Activated CD8-positive, alpha-beta T cell treated with anti-CD3 and anti-CD28 coated beads, Interleukin-2, amount 10 ng/mL, durations not matched to agents 7 days and 5 days (primary cell): ENCODE measurements at regions not wholly inside any gene's neighbourhood (a gene's known extent, or its start where the extent isn't known, plus 50 kb on each side); places are given as distances from the start of the nearest gene placed in this dataset.
"Not testable (repeated sequence)": the region's sequence is repeated elsewhere in the genome, so short reads cannot be mapped to it uniquely, and the experiment has no call there.

Experiments used
- ATAC-seq: fragments of 150-1000 bp; cut with Tn5 transposase; one replicate; pipeline ENCODE4 v1.10.0; 2021; ENCODE audit warnings: moderate library complexity
- CTCF ChIA-PET: fragments of 350-600 bp; sonication (Branson Sonifier 250); formaldehyde crosslinking; loops from one replicate; lab custom pipeline; 2021; ENCODE audit warnings: antibody characterized with exemption; lab: Charles Lee
- POLR2A ChIA-PET: fragments of 350-600 bp; sonication (Branson Sonifier 250); formaldehyde crosslinking; loops from one replicate; lab custom pipeline; 2021; ENCODE audit warnings: antibody characterized with exemption; lab: Charles Lee
- DNase-seq: peaks from one replicate; pipeline ENCODE4 v3.0.0-alpha.2; 2020
- H3K27ac Mint-ChIP-seq: one replicate; pipeline ENCODE4 v1.8.0; 2021; ENCODE audit warnings: mild to moderate bottlenecking, mixed read lengths
- H3K27me3 Mint-ChIP-seq: one replicate; pipeline ENCODE4 v1.8.0; 2021; ENCODE audit warnings: low read depth, mixed read lengths
- H3K36me3 Mint-ChIP-seq: one replicate; pipeline ENCODE4 v1.8.0; 2021; ENCODE audit warnings: low read depth, mixed read lengths
- H3K4me1 Mint-ChIP-seq: one replicate; pipeline ENCODE4 v1.8.0; 2021; ENCODE audit warnings: low read depth, mixed read lengths
- H3K4me3 Mint-ChIP-seq: one replicate; pipeline ENCODE4 v1.8.0; 2021; ENCODE audit warnings: mild to moderate bottlenecking, mixed read lengths
- H3K9me3 Mint-ChIP-seq: one replicate; pipeline ENCODE4 v1.8.0; 2022; ENCODE audit warnings: mixed read lengths; ENCODE audit not compliant: insufficient read depth

- ATAC-seq (no peak), DNase-seq (no peak)
- Mint-ChIP-seq H3K4me1 (no peaks in the 10 kb centered on the region), H3K4me3 (no peak overlapping the region), H3K27me3 (no peaks in the 10 kb centered on the region), H3K9me3 (no peaks in the 10 kb centered on the region), H3K36me3 (no peaks in the 10 kb centered on the region), H3K27ac (no peak overlapping the region)
- POLR2A ChIA-PET = no interaction called here
- CTCF ChIA-PET = no interaction called here
Measured at GRCh38 chrX:140318296-140318695, 186.6 kb downstream of the SOX3 start.

GRCh38 chrX:140317462-140317861 is 187.4 kb downstream of the SOX3 start:
- ChIA-PET POLR2A (no interaction called here), CTCF (no interaction called here)
- DNase-seq = no peak
- no peak for ATAC-seq
- no peak overlapping the region for H3K4me3 Mint-ChIP-seq
- no peaks in the 10 kb centered on the region for H3K9me3 Mint-ChIP-seq
- no peaks in the 10 kb centered on the region for H3K4me1 Mint-ChIP-seq
- no peaks in the 10 kb centered on the region for H3K27me3 Mint-ChIP-seq
- no peaks in the 10 kb centered on the region for H3K36me3 Mint-ChIP-seq
- no peak overlapping the region for H3K27ac Mint-ChIP-seq

- CTCF ChIA-PET = no interaction called here
- Mint-ChIP-seq H3K4me3 (no peak overlapping the region), H3K9me3 (no peaks in the 10 kb centered on the region), H3K27ac (no peak overlapping the region), H3K4me1 (no peaks in the 10 kb centered on the region), H3K36me3 (no peaks in the 10 kb centered on the region), H3K27me3 (no peaks in the 10 kb centered on the region)
- POLR2A ChIA-PET = no interaction called here
- ATAC-seq (no peak), DNase-seq (no peak)
Measured at GRCh38 chrX:140298960-140299825, 205.7 kb downstream of the SOX3 start.

- CTCF ChIA-PET = no interaction called here
- Mint-ChIP-seq H3K9me3 (no peaks in the 10 kb centered on the region), H3K4me3 (no peak overlapping the region), H3K27me3 (no peaks in the 10 kb centered on the region), H3K27ac (no peak overlapping the region), H3K36me3 (no peaks in the 10 kb centered on the region), H3K4me1 (no peaks in the 10 kb centered on the region)
- no peak for ATAC-seq
- POLR2A ChIA-PET = no interaction called here
- DNase-seq = no peak
Measured at GRCh38 chrX:140297273-140297672, 207.6 kb downstream of the SOX3 start.

- H3K27ac Mint-ChIP-seq = no peak overlapping the region
- POLR2A ChIA-PET = no interaction called here
- no peak for ATAC-seq
- H3K4me3 Mint-ChIP-seq = no peak overlapping the region
- no peaks in the 10 kb centered on the region for H3K4me1 Mint-ChIP-seq
- H3K36me3 Mint-ChIP-seq = no peaks in the 10 kb centered on the region
- no peaks in the 10 kb centered on the region for H3K9me3 Mint-ChIP-seq
- DNase-seq = no peak
- CTCF ChIA-PET = no interaction called here
- H3K27me3 Mint-ChIP-seq = no peaks in the 10 kb centered on the region
Measured at GRCh38 chrX:140292961-140293360, 211.9 kb downstream of the SOX3 start.

- no peak overlapping the region for H3K4me3 Mint-ChIP-seq
- ChIA-PET CTCF (no interaction called here), POLR2A (no interaction called here)
- H3K36me3 Mint-ChIP-seq = no peaks in the 10 kb centered on the region
- H3K27me3 Mint-ChIP-seq = no peaks in the 10 kb centered on the region
- no peaks in the 10 kb centered on the region for H3K9me3 Mint-ChIP-seq
- ATAC-seq (no peak), DNase-seq (no peak)
- H3K27ac Mint-ChIP-seq = no peak overlapping the region
- H3K4me1 Mint-ChIP-seq = no peaks in the 10 kb centered on the region
Measured at GRCh38 chrX:140292188-140292587, 212.7 kb downstream of the SOX3 start.

- Mint-ChIP-seq H3K9me3 (no peaks in the 10 kb centered on the region), H3K4me1 (no peaks in the 10 kb centered on the region), H3K27me3 (no peaks in the 10 kb centered on the region), H3K4me3 (no peak overlapping the region), H3K27ac (no peak overlapping the region), H3K36me3 (no peaks in the 10 kb centered on the region)
- ChIA-PET POLR2A (no interaction called here), CTCF (no interaction called here)
- ATAC-seq = no peak
- DNase-seq = no peak
Measured at GRCh38 chrX:140274811-140275525, 229.9 kb downstream of the SOX3 start.

- DNase-seq (no peak), ATAC-seq (no peak)
- ChIA-PET CTCF (no interaction called here), POLR2A (no interaction called here)
- H3K9me3 Mint-ChIP-seq = no peaks in the 10 kb centered on the region
- H3K4me1 Mint-ChIP-seq = no peaks in the 10 kb centered on the region
- H3K27ac Mint-ChIP-seq = no peak overlapping the region
- H3K36me3 Mint-ChIP-seq = no peaks in the 10 kb centered on the region
- no peaks in the 10 kb centered on the region for H3K27me3 Mint-ChIP-seq
- H3K4me3 Mint-ChIP-seq = no peak overlapping the region
Measured at GRCh38 chrX:140273921-140274320, 230.9 kb downstream of the SOX3 start.

- ChIA-PET CTCF (no interaction called here), POLR2A (no interaction called here)
- no peaks in the 10 kb centered on the region for H3K9me3 Mint-ChIP-seq
- ATAC-seq = no peak
- no peak overlapping the region for H3K4me3 Mint-ChIP-seq
- no peaks in the 10 kb centered on the region for H3K27me3 Mint-ChIP-seq
- no peak overlapping the region for H3K27ac Mint-ChIP-seq
- DNase-seq = no peak
- H3K4me1 Mint-ChIP-seq = no peaks in the 10 kb centered on the region
- no peaks in the 10 kb centered on the region for H3K36me3 Mint-ChIP-seq
Measured at GRCh38 chrX:140250391-140250790, 254.5 kb downstream of the SOX3 start.

GRCh38 chrX:140249088-140249487 is 255.8 kb downstream of the SOX3 start:
- no peak for ATAC-seq
- H3K4me3 Mint-ChIP-seq = no peak overlapping the region
- no peaks in the 10 kb centered on the region for H3K4me1 Mint-ChIP-seq
- no peak overlapping the region for H3K27ac Mint-ChIP-seq
- no peaks in the 10 kb centered on the region for H3K27me3 Mint-ChIP-seq
- POLR2A ChIA-PET = no interaction called here
- no peaks in the 10 kb centered on the region for H3K9me3 Mint-ChIP-seq
- no peaks in the 10 kb centered on the region for H3K36me3 Mint-ChIP-seq
- CTCF ChIA-PET = no interaction called here
- no peak for DNase-seq

GRCh38 chrX:140229191-140229590 is 263.9 kb upstream of the CXorf66 start:
- Mint-ChIP-seq H3K4me3 (no peak overlapping the region), H3K9me3 (no peaks in the 10 kb centered on the region), H3K36me3 (no peaks in the 10 kb centered on the region), H3K27me3 (no peaks in the 10 kb centered on the region), H3K4me1 (no peaks in the 10 kb centered on the region), H3K27ac (no peak overlapping the region)
- DNase-seq (no peak), ATAC-seq (no peak)
- ChIA-PET POLR2A (no interaction called here), CTCF (no interaction called here)

- DNase-seq, H3K27me3 Mint-ChIP-seq, POLR2A ChIA-PET, ATAC-seq, H3K4me1 Mint-ChIP-seq, H3K36me3 Mint-ChIP-seq, CTCF ChIA-PET, H3K9me3 Mint-ChIP-seq, H3K4me3 Mint-ChIP-seq, H3K27ac Mint-ChIP-seq: not testable (repeated sequence)
Measured at GRCh38 chrX:140226037-140226436, 260.7 kb upstream of the CXorf66 start.
